ENCODE measurements at regions not wholly inside any gene's neighbourhood (a gene's known extent, or its start where the extent isn't known, plus 50 kb on each side); places are given as distances from the start of the nearest gene placed in this dataset.

DNA sequence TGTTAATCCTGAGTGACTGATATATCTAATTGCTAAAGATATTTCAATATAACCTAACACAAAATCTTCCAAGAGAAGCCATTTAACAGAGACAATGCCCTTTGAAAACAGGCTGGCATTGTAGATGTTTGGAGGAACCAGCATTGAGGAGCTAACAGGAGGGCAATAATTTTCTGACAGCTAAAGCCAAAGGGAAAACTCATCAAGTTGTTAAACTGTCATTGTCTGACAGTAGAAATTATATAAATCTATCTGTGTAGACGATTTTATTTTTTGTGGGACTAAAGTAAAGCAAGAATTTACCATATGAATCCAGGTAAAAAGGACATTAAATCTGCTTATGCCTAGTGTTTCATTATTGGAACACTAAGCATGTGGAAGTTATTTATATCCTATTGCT lies 500.2 kb upstream of the NMUR2 start:
- Histone ChIP-seq H3K9me3 (no peaks in the 10 kb centered on the region), H3K4me1 (no peaks in the 10 kb centered on the region), H3K27ac (no peak overlapping the region), H3K36me3 (no peaks in the 10 kb centered on the region), H3K4me3 (no peak overlapping the region), H3K27me3 (no peaks in the 10 kb centered on the region)
- 22 to 28% methylated on average over 1 of the region's 1 CpG for WGBS, 2 donors
- DNase-seq: no peak
- intact Hi-C loops (cut with DNase I): no loop called here
- TF ChIP-seq POLR2A (IDR thresholded peaks at IDR 0.05): no peak
- TF ChIP-seq, protein P1, sequence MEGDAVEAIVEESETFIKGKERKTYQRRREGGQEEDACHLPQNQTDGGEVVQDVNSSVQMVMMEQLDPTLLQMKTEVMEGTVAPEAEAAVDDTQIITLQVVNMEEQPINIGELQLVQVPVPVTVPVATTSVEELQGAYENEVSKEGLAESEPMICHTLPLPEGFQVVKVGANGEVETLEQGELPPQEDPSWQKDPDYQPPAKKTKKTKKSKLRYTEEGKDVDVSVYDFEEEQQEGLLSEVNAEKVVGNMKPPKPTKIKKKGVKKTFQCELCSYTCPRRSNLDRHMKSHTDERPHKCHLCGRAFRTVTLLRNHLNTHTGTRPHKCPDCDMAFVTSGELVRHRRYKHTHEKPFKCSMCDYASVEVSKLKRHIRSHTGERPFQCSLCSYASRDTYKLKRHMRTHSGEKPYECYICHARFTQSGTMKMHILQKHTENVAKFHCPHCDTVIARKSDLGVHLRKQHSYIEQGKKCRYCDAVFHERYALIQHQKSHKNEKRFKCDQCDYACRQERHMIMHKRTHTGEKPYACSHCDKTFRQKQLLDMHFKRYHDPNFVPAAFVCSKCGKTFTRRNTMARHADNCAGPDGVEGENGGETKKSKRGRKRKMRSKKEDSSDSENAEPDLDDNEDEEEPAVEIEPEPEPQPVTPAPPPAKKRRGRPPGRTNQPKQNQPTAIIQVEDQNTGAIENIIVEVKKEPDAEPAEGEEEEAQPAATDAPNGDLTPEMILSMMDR (IDR thresholded peaks at IDR 0.05): no peak

DNA sequence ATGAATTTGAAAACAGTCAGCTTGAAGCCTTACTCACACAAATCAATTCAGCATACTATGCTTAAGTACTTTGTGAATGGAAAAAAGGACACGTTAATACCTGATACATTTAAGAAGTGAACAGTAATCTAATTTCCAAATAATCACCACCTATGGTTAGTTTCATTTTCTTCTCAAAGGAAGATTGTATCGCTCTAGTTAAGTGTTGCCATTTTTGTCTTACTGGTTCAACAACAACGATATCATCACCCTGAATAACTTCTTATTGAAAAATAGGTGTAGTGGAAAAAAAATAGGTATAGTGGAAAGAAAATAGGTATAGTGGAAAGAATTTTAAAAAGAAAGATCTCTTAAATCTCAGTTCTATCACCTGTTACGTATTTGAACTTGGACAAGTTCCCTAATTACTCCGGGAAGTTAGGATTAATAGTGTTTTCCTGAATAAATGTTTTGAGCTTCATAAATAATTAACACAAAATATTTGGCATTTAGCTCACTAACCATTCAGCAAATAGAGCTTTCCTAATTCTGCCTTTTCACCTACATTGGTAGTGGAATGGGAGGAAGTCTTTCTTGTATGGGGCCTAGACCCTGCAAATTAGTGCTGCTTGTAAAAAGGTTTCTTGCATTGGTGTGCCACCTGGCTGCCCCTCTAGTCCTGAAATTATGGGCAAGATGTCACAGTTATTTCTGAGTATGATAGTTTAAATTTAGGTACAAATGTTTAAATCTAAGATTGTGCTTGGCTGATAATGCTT lies 502.6 kb upstream of the NMUR2 start:
- TF ChIP-seq POLR2A (IDR thresholded peaks at IDR 0.05): no peak
- TF ChIP-seq, protein P1 (IDR thresholded peaks at IDR 0.05): no peak
- no peaks in the 10 kb centered on the region for H3K36me3 ChIP-seq
- WGBS, 2 donors: 59 to 72% methylated on average over 5 of the region's 5 CpGs
- H3K27ac ChIP-seq: no peak overlapping the region
- intact Hi-C loops (cut with DNase I): no loop called here
- H3K27me3 ChIP-seq: no peaks in the 10 kb centered on the region
- no peak overlapping the region for H3K4me3 ChIP-seq
- H3K4me1 ChIP-seq: no peaks in the 10 kb centered on the region
- no peaks in the 10 kb centered on the region for H3K9me3 ChIP-seq
- no peak for DNase-seq

DNA sequence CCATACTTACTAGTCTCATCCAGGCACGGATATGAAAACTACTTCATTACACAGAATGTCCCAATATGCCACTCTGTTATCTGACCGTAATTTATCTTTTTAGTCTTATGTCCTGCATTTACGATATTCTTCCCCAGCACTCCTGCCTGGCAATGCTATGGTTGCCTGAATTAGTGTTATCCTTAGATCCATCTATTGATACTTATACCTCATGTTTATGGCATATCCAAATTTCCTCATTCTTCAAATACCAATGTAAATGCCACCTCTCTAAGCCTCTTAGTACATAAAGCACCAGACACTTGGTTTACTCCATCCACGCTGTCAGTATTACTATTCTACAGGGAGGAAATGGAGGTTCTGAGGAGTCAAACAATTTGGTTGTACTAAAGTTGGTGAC lies 507.8 kb upstream of the NMUR2 start:
- WGBS, 2 donors: 65 to 68% methylated on average over 4 of the region's 4 CpGs
- Histone ChIP-seq H3K27ac (no peak overlapping the region), H3K27me3 (no peaks in the 10 kb centered on the region), H3K9me3 (no peaks in the 10 kb centered on the region), H3K4me3 (no peak overlapping the region), H3K4me1 (no peaks in the 10 kb centered on the region), H3K36me3 (no peaks in the 10 kb centered on the region)
- no peak for DNase-seq
- TF ChIP-seq, protein P1 (IDR thresholded peaks at IDR 0.05): no peak
- TF ChIP-seq POLR2A (IDR thresholded peaks at IDR 0.05): no peak
- intact Hi-C loops (cut with DNase I): no loop called here

DNA sequence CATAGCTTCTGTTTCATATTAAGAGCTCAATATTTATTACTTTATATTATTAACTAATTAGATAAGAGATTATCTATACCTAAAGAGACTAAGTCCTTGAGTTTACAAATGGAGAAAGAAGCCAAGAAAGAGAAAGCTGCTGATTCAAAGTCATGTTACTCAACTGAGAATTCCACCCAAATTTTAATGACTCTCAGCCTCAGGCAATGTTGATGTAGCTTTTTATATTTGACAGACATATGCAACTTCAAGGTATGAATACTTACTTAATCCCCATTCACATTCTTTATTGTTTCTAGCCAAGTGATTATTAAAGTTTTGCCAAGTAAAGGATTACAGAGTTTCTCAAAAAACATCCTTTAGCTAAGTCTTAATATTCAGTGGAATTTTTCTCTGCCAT lies 527.5 kb upstream of the NMUR2 start:
- Histone ChIP-seq H3K27ac (no peak overlapping the region), H3K36me3 (no peaks in the 10 kb centered on the region), H3K4me1 (no peaks in the 10 kb centered on the region), H3K27me3 (no peaks in the 10 kb centered on the region), H3K4me3 (no peak overlapping the region), H3K9me3 (no peaks in the 10 kb centered on the region)
- TF ChIP-seq, protein P1 (IDR thresholded peaks at IDR 0.05): no peak
- no peak for TF ChIP-seq POLR2A (IDR thresholded peaks at IDR 0.05)
- DNase-seq: no peak
- intact Hi-C loops (cut with DNase I): no loop called here

DNA sequence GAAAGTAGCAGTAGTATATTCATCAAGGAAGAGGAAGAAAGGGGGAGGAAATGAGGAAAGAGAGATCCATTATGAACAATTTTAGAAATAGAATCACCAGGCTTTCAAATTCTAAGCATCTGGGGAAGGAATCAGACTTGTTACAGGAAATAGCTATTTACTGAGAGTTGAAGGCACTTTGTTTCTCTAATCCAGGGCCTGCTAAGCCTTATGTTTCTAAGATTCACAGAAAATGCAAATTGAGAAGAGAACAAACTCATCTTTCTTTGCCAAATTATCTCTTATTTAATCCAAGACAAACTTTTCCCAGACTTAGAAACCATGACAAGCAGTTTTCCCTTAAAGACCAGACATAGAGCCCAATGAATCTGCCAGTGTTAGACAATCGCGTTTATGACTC lies 528.0 kb upstream of the NMUR2 start:
- 50 to 73% methylated on average over 2 of the region's 2 CpGs for WGBS, 2 donors
- TF ChIP-seq, protein P1 (IDR thresholded peaks at IDR 0.05): no peak
- TF ChIP-seq POLR2A (IDR thresholded peaks at IDR 0.05): no peak

More for the DNA sequence above, 528.0 kb upstream of the NMUR2 start:
- H3K9me3 ChIP-seq: no peaks in the 10 kb centered on the region
- H3K4me1 ChIP-seq: no peaks in the 10 kb centered on the region
- intact Hi-C loops (cut with DNase I): no loop called here
- no peak for DNase-seq
- H3K27me3 ChIP-seq: no peaks in the 10 kb centered on the region
- no peaks in the 10 kb centered on the region for H3K36me3 ChIP-seq
- no peak overlapping the region for H3K4me3 ChIP-seq
- H3K27ac ChIP-seq: no peak overlapping the region
